Glomerular endothelial cell (primary cell): ENCODE measurements at regions not wholly inside any gene's neighbourhood (a gene's known extent, or its start where the extent isn't known, plus 50 kb on each side); places are given as distances from the start of the nearest gene placed in this dataset.
A peak's percentile ranks its signal among the peaks of the same experiment; 100 is the strongest.

Experiments
- DNase-seq: peaks from one replicate; pipeline ENCODE4 v3.0.0-alpha.2; 2011; ENCODE audit warnings: low read depth, low spot score; ENCODE audit errors: extremely low read depth

DNA sequence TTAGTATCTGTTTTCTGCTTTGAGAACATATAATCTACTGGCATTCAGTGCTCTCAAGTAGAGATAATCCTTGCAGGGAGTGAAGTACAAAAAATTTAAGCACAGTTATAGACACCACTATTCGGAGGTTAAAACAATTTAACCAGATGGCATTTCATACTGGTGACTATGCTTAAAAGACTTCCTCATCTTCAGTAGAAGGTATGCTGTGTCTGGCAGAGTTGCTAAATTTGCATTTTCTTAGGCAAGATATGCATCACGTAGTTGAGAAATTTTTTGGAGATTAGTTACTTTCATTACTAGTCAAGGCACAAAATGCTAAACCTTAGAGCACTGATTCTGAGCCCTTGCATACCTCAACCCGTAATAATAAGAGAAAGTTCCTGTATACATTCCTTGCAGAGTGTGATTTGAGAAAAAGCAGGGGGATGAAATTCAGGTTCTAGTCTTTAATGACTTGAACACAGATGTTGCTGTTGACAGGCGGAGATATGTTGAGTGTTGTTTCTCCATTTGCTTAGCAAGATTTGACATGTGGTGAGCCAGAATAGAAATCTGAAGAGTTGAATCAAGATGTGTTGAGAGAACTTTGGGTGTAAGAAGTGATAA is 70.8 kb upstream of the STARD4 start:
- DNase-seq, result no peak

DNA sequence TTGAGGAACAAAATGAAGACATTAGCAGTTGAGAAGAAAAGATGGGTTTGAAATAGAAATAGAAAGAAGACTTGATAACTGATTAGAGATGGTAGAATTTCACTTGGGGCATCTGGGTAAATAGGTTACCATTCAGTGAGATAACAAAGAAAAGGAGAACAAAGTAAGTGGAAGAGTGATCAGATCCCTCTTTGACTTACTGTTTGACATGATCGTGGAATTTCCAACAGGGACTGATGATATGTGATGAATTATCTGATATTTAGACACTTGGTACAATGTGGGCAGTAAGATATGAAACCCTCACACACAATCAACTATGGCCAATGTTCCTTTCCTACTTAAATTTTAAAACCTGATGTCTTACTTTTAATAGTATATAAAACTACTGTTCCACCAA is 70.1 kb upstream of the STARD4 start:
- no peak for DNase-seq

DNA sequence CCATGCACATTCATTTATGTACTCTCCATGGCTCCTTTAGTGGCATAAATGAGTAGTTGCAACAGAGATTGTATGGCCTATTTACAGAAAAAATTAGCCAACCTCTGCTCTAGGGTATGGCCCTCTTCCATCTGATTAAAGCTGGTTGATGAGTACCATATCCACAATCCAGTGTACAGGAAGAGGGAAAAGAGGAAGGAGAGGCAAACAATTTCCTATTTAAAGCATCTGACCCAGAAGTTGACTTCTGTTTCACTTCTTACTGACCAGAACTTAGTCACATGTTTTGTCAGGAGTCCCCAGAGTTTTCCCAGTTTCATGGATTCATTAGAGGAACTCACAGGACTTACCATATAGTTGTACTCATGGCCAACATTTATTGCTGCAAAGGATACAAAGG is 68.6 kb upstream of the STARD4 start:
- DNase-seq, result no peak

DNA sequence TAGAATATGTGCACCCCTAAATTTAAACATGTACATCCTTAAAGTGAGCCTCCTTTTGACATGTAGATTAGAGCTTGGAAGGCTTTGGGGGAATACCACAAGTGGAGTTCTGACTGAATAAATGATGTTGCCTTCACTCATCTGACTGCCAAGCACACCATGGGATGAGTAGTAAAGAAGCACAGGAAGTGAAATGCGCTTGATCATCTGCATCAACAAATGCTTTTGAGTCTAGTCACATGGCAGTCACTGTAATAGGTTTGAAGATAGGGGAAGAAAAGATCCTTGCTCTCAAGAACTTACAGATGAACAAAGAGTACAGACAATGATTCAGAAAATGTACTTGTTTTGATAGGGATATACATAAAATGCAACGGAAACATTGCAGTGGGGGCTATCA is 62.0 kb upstream of the STARD4 start:
- DNase-seq, result no peak

DNA sequence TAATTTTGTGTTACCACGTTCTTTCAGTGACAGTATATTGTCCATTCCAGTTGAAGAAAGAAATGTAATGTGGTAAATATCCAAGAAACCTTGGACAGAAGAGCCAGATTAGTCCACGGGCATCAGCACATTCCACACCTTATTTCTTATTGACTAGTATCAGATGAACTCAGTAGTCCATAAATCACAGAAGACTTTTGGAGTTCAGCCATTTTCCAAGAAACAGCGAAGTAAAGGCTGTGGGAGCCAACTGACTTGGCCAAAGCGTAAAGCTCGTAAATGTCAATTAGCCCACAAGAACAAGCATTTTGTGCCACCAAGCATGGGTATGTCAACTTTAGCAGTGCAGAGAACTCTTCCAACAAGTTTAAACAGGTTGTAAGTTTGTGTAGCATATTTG is 60.2 kb upstream of the STARD4 start:
- no peak for DNase-seq

DNA sequence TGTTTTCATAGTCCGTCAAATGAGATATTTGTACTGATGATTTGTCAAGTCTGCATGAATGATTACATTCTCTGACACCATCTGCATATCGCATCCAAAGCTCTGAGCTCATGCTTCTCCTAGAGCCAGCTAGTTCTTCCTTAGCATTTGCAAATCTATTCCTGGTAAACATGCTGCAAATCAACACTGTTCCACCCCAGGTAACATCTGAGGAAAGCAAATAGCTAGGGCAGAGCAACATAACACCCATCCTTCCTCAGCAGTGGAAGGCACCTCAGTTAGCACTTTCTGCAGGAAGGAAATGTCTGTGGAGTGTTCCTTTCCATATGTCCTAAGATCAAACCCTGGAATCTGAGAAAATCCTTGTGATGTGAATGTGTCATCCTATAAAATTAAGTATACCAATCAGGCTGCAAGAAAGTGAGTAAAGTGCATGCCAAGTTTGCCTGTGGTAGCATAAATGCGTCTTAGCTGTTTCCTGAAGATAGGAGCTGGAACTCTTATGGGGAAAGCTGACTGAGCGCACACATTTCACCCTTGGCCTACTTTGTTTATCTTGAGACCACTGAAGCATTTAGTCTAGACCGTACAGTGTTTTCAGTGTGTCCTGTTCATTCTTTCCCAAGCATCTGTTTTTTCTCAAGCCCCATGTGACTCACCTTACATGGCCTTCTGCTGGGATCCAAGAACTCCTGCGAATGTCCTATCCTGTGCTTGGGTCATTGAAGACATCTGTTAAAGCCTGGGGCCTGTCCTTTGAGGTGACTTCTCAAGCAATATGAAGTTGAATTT is 50.9 kb upstream of the STARD4 start:
- DNase-seq, result peak; percentile 100

DNA sequence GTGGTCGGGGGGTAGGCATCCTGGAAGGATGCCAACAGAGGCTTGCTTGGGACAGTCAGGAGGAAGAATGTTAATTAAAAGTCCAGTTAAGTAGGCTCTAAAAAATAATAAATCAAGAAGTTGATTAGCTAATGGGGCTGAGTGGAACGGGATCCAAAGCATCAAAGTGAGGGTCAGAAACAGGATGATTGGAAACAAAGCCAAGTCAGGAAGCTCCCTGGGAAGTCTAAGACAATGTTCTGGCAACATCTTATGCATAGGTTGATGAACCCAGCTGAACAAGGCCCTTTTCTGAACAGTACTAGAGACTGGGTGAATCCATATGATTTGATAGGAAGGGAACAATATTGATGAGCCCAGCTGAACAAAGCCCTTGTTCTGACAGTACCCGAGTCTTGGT is 50.2 kb upstream of the STARD4 start:
- DNase-seq, result peak; percentile 60
